ENCODE measurements at regions not wholly inside any gene's neighbourhood (a gene's known extent, or its start where the extent isn't known, plus 50 kb on each side); places are given as distances from the start of the nearest gene placed in this dataset.

DNA sequence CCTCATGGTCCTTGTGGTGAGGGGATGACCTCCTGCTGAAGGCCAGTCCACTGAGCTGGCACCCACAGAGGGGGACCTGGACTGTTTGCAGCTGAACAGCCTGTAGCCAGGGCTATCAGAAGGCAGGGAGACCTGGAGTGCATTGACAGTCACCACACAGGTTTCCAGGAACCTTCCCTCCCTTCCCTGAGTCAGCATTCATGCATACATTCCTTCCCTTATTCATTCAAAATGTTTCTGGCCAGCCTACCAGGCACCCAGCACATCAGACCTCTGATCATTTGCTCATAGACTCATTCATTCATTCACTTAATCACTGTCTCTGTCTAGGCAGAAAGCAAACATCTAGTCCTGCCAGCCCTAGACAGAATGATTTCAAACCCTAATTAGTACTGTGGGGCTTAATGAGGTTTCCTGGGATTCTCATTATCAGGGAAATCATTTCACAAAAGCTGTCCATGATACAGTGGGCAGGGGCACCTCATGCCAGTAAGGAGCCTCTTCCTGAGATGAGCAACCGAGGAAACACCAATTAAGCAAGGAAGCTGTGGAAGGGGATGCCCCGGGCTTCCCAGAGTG, 110.1 kb upstream of the PPP1R26 start:
- no peak overlapping the region for H3K27ac ChIP-seq (ENCODE audit: low read length, poor library complexity, severe bottlenecking)
- H3K36me3 ChIP-seq (ENCODE audit: control insufficient read depth in 1 of 2, insufficient read depth in 2 of 2, low read depth in 1 of 2, low read length in 2 of 2) = no peaks in the 10 kb centered on the region
- no peaks in the 10 kb centered on the region for H3K9me3 ChIP-seq (ENCODE audit: control insufficient read depth, low read length)
- H3K4ac ChIP-seq (ENCODE audit: low read depth in 1 of 2, low read length in 2 of 2) = no peak overlapping the region
- no peak overlapping the region for H2BK12ac ChIP-seq (ENCODE audit: low read length in 2 of 2)
- H3K18ac ChIP-seq (ENCODE audit: low read depth in 1 of 2, low read length in 2 of 2) = no peak overlapping the region
- no peaks in the 10 kb centered on the region for H3K79me1 ChIP-seq (replicated peaks; ENCODE audit: low read length, poor library complexity, severe bottlenecking)
- no peak overlapping the region for H2BK15ac ChIP-seq (ENCODE audit: low read depth, poor library complexity, severe bottlenecking)
- no peak overlapping the region for H2BK120ac ChIP-seq (ENCODE audit: low read depth, low read length)
- H3K14ac ChIP-seq (ENCODE audit: low read length in 2 of 2) = no peak overlapping the region
- H2BK5ac ChIP-seq (ENCODE audit: low read depth, low read length, poor library complexity, severe bottlenecking) = no peak overlapping the region
- DNase-seq = no peak
- no peak overlapping the region for H3K4me2 ChIP-seq (ENCODE audit: low read length, poor library complexity, severe bottlenecking)
- H2AFZ ChIP-seq (ENCODE audit: low read depth, low read length) = no peak overlapping the region
- H2AK5ac ChIP-seq (ENCODE audit: low read length, severe bottlenecking) = no peak overlapping the region
- no peak overlapping the region for H3K9ac ChIP-seq (ENCODE audit: low read length)
- no peak overlapping the region for H3K4me3 ChIP-seq (ENCODE audit: insufficient read depth in 1 of 2, low read depth in 1 of 2, low read length in 2 of 2)
- no peak overlapping the region for H3K23ac ChIP-seq (ENCODE audit: low read length in 2 of 2)
- H4K91ac ChIP-seq (ENCODE audit: low read length) = no peak overlapping the region
- no peak overlapping the region for H4K8ac ChIP-seq (ENCODE audit: low read length)
- 64% methylated on average over 2 of the region's 2 CpGs for WGBS
- H3K27me3 ChIP-seq (ENCODE audit: control insufficient read depth in 1 of 2, insufficient read depth in 1 of 2, low read length in 2 of 2) = peaks cover 0 to 16% of the 10 kb centered on the region in 2 experiments
- no peaks in the 10 kb centered on the region for H3K4me1 ChIP-seq (ENCODE audit: control insufficient read depth, insufficient read depth, low read depth, low read length)

DNA sequence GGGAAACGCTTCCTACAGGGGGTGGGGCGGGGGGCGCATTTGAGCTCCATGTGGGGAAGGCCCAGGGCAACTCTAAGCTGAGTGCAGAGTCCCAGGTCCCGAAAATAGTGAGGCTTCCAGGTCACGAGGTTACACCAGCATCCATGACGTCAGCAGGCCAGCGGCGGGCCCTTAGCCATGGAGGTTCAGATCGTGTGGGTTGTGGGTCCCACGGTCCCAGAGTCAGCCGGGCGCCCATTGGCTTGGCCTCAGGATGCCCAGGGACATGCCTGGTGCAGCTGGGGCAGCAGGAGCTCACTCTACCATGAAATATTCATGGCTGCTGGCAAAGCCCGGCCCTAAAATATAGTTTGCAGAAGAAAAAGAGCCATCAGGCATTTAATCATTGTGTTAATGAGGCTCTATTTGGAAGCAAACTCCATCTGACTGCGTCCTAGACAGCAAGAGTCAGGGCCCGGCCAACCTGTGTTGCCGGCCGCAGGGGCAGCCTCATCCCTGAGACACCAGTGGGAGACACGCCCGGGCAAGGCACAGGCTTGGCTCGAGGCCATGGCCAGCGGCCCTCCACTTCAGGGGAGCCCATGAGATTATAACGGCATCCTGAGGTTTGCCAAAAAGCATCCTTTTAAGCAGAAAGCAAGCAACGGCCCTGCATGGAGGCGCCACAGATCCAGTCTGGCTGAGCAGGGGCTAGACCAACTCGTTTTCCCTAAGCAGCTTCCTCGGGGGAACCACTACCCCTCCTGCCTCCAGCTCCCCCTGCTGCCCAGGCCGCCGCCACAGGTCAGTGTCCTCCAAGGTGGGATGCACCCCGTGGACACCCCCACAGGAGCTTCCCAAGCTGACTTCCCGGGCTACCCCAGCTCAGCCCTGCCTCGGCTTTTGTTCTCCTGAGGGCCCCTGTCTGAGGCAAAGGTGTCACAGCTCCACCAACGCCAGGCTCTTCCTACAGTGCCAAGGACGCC, 108.9 kb upstream of the PPP1R26 start:
- Histone ChIP-seq H3K9me3 (ENCODE audit: control insufficient read depth, low read length) (no peaks in the 10 kb centered on the region), H3K27ac (ENCODE audit: low read length, poor library complexity, severe bottlenecking) (no peak overlapping the region), H3K9ac (ENCODE audit: low read length) (no peak overlapping the region), H3K27me3 (ENCODE audit: control insufficient read depth in 1 of 2, insufficient read depth in 1 of 2, low read length in 2 of 2) (peaks cover 0 to 16% of the 10 kb centered on the region in 2 experiments), H2BK5ac (ENCODE audit: low read depth, low read length, poor library complexity, severe bottlenecking) (no peak overlapping the region), H3K4me1 (ENCODE audit: control insufficient read depth, insufficient read depth, low read depth, low read length) (no peaks in the 10 kb centered on the region), H2AK5ac (ENCODE audit: low read length, severe bottlenecking) (no peak overlapping the region), H2AFZ (ENCODE audit: low read depth, low read length) (no peak overlapping the region), H3K79me1 (replicated peaks; ENCODE audit: low read length, poor library complexity, severe bottlenecking) (no peaks in the 10 kb centered on the region), H4K8ac (ENCODE audit: low read length) (no peak overlapping the region), H3K4ac (ENCODE audit: low read depth in 1 of 2, low read length in 2 of 2) (no peak overlapping the region), H2BK15ac (ENCODE audit: low read depth, poor library complexity, severe bottlenecking) (no peak overlapping the region), H3K23ac (ENCODE audit: low read length in 2 of 2) (no peak overlapping the region), H3K18ac (ENCODE audit: low read depth in 1 of 2, low read length in 2 of 2) (no peak overlapping the region), H3K14ac (ENCODE audit: low read length in 2 of 2) (no peak overlapping the region), H2BK12ac (ENCODE audit: low read length in 2 of 2) (no peak overlapping the region), H3K4me2 (ENCODE audit: low read length, poor library complexity, severe bottlenecking) (no peak overlapping the region), H4K91ac (ENCODE audit: low read length) (no peak overlapping the region), H3K4me3 (ENCODE audit: insufficient read depth in 1 of 2, low read depth in 1 of 2, low read length in 2 of 2) (no peak overlapping the region), H3K36me3 (ENCODE audit: control insufficient read depth in 1 of 2, insufficient read depth in 2 of 2, low read depth in 1 of 2, low read length in 2 of 2) (no peaks in the 10 kb centered on the region), H2BK120ac (ENCODE audit: low read depth, low read length) (no peak overlapping the region)
- DNase-seq = no peak
- 81% methylated on average over 33 of the region's 33 CpGs for WGBS

DNA sequence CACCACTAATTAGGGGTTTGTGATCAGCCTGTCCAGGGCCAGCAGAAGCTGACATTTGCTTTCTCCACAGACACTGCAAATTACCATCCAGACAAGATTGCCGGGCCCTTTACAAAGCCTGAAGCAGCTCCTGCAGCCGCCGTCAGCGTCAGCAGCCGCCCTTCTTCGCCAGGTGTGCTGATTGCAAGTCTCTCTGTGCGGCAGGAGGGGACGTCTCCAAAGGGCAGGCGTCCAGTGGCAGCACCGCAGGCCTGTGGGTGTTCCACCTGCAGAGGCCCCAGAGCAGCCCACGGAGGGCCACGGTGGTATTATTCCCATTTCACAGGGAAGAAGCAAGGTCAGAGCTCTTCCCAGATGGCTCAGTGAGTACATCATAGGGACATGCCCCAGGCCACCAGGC, 108.0 kb upstream of the PPP1R26 start:
- H3K23ac ChIP-seq (ENCODE audit: low read length in 2 of 2) = no peak overlapping the region
- H4K8ac ChIP-seq (ENCODE audit: low read length) = no peak overlapping the region
- no peak overlapping the region for H3K27ac ChIP-seq (ENCODE audit: low read length, poor library complexity, severe bottlenecking)
- H2AFZ ChIP-seq (ENCODE audit: low read depth, low read length) = no peak overlapping the region
- H4K91ac ChIP-seq (ENCODE audit: low read length) = no peak overlapping the region
- no peak for DNase-seq
- no peak overlapping the region for H3K4me3 ChIP-seq (ENCODE audit: insufficient read depth in 1 of 2, low read depth in 1 of 2, low read length in 2 of 2)
- H3K27me3 ChIP-seq (ENCODE audit: control insufficient read depth in 1 of 2, insufficient read depth in 1 of 2, low read length in 2 of 2) = peaks cover 0 to 24% of the 10 kb centered on the region in 2 experiments
- no peaks in the 10 kb centered on the region for H3K4me1 ChIP-seq (ENCODE audit: control insufficient read depth, insufficient read depth, low read depth, low read length)
- no peaks in the 10 kb centered on the region for H3K36me3 ChIP-seq (ENCODE audit: control insufficient read depth in 1 of 2, insufficient read depth in 2 of 2, low read depth in 1 of 2, low read length in 2 of 2)
- H2AK5ac ChIP-seq (ENCODE audit: low read length, severe bottlenecking) = no peak overlapping the region
- H3K9me3 ChIP-seq (ENCODE audit: control insufficient read depth, low read length) = no peaks in the 10 kb centered on the region
- no peak overlapping the region for H2BK120ac ChIP-seq (ENCODE audit: low read depth, low read length)
- H2BK12ac ChIP-seq (ENCODE audit: low read length in 2 of 2) = no peak overlapping the region
- H2BK5ac ChIP-seq (ENCODE audit: low read depth, low read length, poor library complexity, severe bottlenecking) = no peak overlapping the region
- H3K79me1 ChIP-seq (replicated peaks; ENCODE audit: low read length, poor library complexity, severe bottlenecking) = no peaks in the 10 kb centered on the region
- no peak overlapping the region for H3K4ac ChIP-seq (ENCODE audit: low read depth in 1 of 2, low read length in 2 of 2)
- 92% methylated on average over 12 of the region's 12 CpGs for WGBS
- no peak overlapping the region for H2BK15ac ChIP-seq (ENCODE audit: low read depth, poor library complexity, severe bottlenecking)
- H3K4me2 ChIP-seq (ENCODE audit: low read length, poor library complexity, severe bottlenecking) = no peak overlapping the region
- no peak overlapping the region for H3K14ac ChIP-seq (ENCODE audit: low read length in 2 of 2)
- H3K18ac ChIP-seq (ENCODE audit: low read depth in 1 of 2, low read length in 2 of 2) = no peak overlapping the region
- no peak overlapping the region for H3K9ac ChIP-seq (ENCODE audit: low read length)

DNA sequence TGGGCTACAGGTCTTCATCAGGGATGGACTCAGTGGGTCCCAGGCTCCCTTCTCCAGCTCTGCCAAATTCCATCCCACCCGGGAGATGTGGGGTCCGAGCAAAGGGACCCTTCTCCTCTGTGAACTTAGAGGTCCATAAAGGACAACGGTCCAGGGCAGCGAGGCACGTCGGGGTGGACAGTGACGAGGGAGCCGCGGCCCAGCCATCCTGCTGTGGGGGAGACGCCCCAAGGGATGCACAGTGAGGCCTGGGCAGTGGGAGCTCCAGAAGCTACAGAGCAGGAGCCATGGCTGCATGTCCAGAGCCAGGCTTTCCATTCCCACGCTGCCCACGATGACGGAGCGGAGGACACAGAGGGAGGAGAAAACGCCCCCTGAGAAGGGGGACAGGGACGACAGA, 107.5 kb upstream of the PPP1R26 start:
- Histone ChIP-seq H3K4me2 (ENCODE audit: low read length, poor library complexity, severe bottlenecking) (no peak overlapping the region), H3K9me3 (ENCODE audit: control insufficient read depth, low read length) (no peaks in the 10 kb centered on the region), H2AFZ (ENCODE audit: low read depth, low read length) (no peak overlapping the region), H2BK120ac (ENCODE audit: low read depth, low read length) (no peak overlapping the region), H3K4ac (ENCODE audit: low read depth in 1 of 2, low read length in 2 of 2) (no peak overlapping the region), H3K4me1 (ENCODE audit: control insufficient read depth, insufficient read depth, low read depth, low read length) (no peaks in the 10 kb centered on the region), H3K79me1 (replicated peaks; ENCODE audit: low read length, poor library complexity, severe bottlenecking) (no peaks in the 10 kb centered on the region), H3K4me3 (ENCODE audit: insufficient read depth in 1 of 2, low read depth in 1 of 2, low read length in 2 of 2) (no peak overlapping the region), H3K9ac (ENCODE audit: low read length) (no peak overlapping the region), H4K8ac (ENCODE audit: low read length) (no peak overlapping the region), H3K14ac (ENCODE audit: low read length in 2 of 2) (no peak overlapping the region), H3K23ac (ENCODE audit: low read length in 2 of 2) (no peak overlapping the region), H3K27ac (ENCODE audit: low read length, poor library complexity, severe bottlenecking) (no peak overlapping the region), H2BK12ac (ENCODE audit: low read length in 2 of 2) (no peak overlapping the region), H2BK15ac (ENCODE audit: low read depth, poor library complexity, severe bottlenecking) (no peak overlapping the region), H2AK5ac (ENCODE audit: low read length, severe bottlenecking) (no peak overlapping the region), H4K91ac (ENCODE audit: low read length) (no peak overlapping the region), H3K36me3 (ENCODE audit: control insufficient read depth in 1 of 2, insufficient read depth in 2 of 2, low read depth in 1 of 2, low read length in 2 of 2) (no peaks in the 10 kb centered on the region), H3K18ac (ENCODE audit: low read depth in 1 of 2, low read length in 2 of 2) (no peak overlapping the region), H2BK5ac (ENCODE audit: low read depth, low read length, poor library complexity, severe bottlenecking) (no peak overlapping the region), H3K27me3 (ENCODE audit: control insufficient read depth in 1 of 2, insufficient read depth in 1 of 2, low read length in 2 of 2) (peaks cover 0 to 29% of the 10 kb centered on the region in 2 experiments)
- WGBS = 83% methylated on average over 16 of the region's 16 CpGs
- DNase-seq = no peak

Measured in mesenchymal stem cell (in vitro differentiated cells and primary cell).